WERI-Rb-1 (cell line): ENCODE measurements at regions not wholly inside any gene's neighbourhood (a gene's known extent, or its start where the extent isn't known, plus 50 kb on each side); places are given as distances from the start of the nearest gene placed in this dataset.

Experiments used
- DNase-seq: peaks from one replicate; pipeline ENCODE4 v3.0.0-alpha.2; 2020
- H3K27ac ChIP-seq: fragments of 250-450 bp; sonication (Bioruptor Pico); 2 replicates; pipeline ENCODE4 v1.5.1; 2020; ENCODE audit warnings: mild to moderate bottlenecking, moderate library complexity
- H3K27me3 ChIP-seq: fragments of 250-450 bp; sonication (Bioruptor Pico); 2 replicates; pipeline ENCODE4 v1.5.1; 2021; ENCODE audit warnings: mild to moderate bottlenecking, low read depth, moderate library complexity; ENCODE audit not compliant: insufficient read depth, severe bottlenecking
- H3K36me3 ChIP-seq: fragments of 250-450 bp; sonication (Bioruptor Pico); 2 replicates; pipeline ENCODE4 v1.5.1; 2020; ENCODE audit warnings: mild to moderate bottlenecking, moderate library complexity
- H3K4me3 ChIP-seq: 2 replicates; pipeline ENCODE4 v1.5.1; 2011; ENCODE audit warnings: low read depth, mild to moderate bottlenecking, control low read depth, low read length
- H3K9me3 ChIP-seq: fragments of 250-450 bp; sonication (Bioruptor Pico); 2 replicates; pipeline ENCODE4 v1.5.1; 2021; ENCODE audit warnings: mild to moderate bottlenecking, moderate library complexity; ENCODE audit not compliant: severe bottlenecking
- TF ChIP-seq, protein P1 (sequence below): IDR thresholded peaks from 2 replicates; pipeline ENCODE4 v1.5.1; 2011; ENCODE audit warnings: low read depth, mild to moderate bottlenecking, control low read depth, inconsistent platforms, low read length

DNA sequence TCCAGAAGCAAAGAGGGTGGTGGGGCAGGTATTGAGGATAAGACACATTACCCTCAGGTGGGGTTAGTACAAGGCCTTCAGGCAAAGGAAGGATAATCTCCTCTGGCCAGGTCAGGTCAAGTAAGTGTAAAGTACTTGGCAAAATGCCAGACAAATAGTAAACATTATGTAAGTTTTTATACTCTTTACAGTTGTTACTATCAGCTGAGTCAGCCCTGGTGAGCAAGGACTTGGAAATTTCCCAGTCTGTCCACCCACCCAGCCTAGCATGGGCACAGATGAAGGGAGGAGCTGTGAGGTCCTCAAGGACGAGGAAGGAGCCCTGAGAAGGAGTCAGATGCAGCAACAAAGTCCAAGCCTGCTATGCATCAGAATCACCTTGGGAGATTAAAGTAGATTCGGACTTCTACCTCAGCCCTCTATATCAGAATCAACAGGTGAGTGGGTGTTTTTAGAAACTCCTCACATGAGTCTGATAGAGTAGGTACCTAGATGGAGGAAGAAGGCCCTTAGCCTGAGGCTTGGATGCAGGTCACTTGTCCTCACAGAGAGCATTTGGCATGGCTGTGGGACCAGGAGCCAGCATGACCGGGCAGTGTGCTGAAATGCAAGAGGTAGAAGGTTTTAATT, 50.2 kb upstream of the BARX1 start:
- Histone ChIP-seq H3K36me3 (no peaks in the 10 kb centered on the region), H3K4me3 (no peak overlapping the region), H3K9me3 (no peaks in the 10 kb centered on the region), H3K27ac (no peak overlapping the region), H3K27me3 (no peaks in the 10 kb centered on the region)
- TF ChIP-seq, protein P1, sequence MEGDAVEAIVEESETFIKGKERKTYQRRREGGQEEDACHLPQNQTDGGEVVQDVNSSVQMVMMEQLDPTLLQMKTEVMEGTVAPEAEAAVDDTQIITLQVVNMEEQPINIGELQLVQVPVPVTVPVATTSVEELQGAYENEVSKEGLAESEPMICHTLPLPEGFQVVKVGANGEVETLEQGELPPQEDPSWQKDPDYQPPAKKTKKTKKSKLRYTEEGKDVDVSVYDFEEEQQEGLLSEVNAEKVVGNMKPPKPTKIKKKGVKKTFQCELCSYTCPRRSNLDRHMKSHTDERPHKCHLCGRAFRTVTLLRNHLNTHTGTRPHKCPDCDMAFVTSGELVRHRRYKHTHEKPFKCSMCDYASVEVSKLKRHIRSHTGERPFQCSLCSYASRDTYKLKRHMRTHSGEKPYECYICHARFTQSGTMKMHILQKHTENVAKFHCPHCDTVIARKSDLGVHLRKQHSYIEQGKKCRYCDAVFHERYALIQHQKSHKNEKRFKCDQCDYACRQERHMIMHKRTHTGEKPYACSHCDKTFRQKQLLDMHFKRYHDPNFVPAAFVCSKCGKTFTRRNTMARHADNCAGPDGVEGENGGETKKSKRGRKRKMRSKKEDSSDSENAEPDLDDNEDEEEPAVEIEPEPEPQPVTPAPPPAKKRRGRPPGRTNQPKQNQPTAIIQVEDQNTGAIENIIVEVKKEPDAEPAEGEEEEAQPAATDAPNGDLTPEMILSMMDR: no peak
- DNase-seq: no peak
